HG03565 (cell line): ENCODE measurements at regions not wholly inside any gene's neighbourhood (a gene's known extent, or its start where the extent isn't known, plus 50 kb on each side); places are given as distances from the start of the nearest gene placed in this dataset.
"Not testable (repeated sequence)": the region's sequence is repeated elsewhere in the genome, so short reads cannot be mapped to it uniquely, and the experiment has no call there.

Experiments used
- ATAC-seq: cut with Tn5 transposase; IDR thresholded peaks from one replicate; pipeline ENCODE4 v1.9.1; 2021; ENCODE audit warnings: mild to moderate bottlenecking, moderate library complexity; ENCODE audit not compliant: unreplicated experiment

DNA sequence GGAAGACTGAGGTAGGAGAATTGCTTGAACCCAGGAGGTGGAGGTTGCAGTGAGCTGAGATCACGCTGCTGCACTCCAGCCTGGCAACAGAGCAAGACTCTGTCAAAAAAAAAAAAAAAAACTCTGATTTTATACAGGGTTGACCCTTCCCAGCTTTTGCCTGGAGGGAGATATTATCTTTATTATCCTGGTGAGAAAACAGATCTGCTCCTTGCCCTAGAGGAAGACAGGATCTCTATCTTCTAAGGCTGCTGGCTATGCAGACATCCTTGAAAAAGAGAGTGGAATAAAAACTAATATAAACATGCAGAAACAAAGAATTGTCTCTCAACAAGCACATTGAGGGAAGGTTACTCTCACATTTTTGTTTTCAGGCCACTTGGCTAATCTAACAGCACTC is 1503.4 kb upstream of the WWC1 start:
- no peak for ATAC-seq

DNA sequence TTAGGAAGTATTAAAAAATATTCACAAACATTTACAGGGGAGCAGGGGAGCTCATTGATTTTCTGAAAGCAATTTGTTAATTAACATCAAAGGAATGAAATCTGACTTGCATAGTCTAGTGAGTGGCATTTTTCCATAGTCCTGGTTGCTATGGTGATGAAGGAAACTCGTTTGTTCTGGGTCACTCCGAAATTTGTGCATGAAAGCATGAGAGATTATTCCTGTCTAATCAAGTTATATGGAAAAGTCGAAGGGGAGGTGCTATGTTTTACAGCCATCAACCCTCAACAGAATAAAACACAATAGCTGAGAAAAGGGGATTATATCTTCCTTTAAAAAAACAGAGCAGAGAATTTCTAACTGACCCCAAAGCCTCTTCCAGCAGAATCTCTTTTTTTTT is 1495.7 kb upstream of the WWC1 start:
- ATAC-seq: no peak

DNA sequence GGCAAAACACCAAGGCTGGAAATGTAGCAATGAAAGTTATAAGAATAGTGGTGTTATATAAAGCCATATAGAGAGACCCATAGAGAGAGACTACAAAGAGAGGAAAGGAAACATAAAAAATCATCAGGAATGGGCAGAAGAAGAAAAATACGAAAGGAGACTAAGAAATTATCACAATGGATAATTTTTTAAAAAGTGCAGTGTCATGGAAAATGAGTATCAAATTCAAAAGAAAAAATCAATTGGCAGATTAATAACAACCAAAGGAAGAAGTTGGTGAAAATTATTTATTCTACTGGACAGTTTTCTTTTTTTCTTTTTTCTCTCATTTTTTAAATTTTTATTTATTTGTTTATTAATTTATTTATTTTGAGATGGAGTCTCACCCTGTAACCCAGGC is 1488.4 kb upstream of the WWC1 start:
- ATAC-seq: no peak

GRCh38 chr5:166804223-166804622 is 1487.2 kb upstream of the WWC1 start:
- not testable (repeated sequence) for ATAC-seq

DNA sequence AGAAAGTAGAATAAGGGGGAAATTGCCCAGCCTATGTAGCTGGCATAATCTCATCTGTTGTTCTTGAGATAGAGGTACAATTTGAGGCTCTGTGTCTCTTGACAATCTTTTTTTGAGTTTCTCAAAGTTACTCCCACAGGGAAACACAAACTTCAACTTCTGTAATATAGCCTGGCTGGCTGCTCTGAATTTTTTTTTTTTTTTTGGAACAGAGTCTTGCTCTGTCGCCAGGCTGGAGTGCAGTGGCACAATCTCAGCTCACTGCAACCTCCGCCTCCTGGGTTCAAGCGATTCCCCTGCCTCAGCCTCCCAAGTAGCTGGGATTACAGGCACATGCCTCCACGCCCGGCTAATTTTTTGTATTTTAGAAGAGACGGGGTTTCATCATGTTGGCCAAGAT is 1486.8 kb upstream of the WWC1 start:
- ATAC-seq: not testable (repeated sequence)

GRCh38 chr5:166810093-166810658 is 1481.3 kb upstream of the WWC1 start:
- not testable (repeated sequence) for ATAC-seq

DNA sequence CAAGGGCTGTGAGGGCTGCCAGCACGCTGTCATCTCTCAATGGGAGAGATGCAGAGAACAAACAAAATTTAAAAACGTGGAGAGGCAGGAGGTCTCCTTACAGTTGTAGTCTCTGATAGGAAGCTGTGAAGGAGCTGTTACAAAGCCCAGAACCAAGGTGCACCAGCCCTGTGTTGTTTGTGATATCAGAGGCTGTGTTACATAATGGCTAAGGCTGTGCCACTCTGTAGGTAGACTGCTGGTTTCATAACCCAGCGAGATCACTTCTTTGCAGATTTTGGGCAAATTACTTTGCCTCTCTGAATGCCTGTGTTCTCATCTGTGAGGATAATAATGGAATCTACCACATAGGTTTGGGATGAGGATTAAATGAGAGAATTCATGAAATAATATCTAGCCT is 1480.7 kb upstream of the WWC1 start:
- no peak for ATAC-seq

DNA sequence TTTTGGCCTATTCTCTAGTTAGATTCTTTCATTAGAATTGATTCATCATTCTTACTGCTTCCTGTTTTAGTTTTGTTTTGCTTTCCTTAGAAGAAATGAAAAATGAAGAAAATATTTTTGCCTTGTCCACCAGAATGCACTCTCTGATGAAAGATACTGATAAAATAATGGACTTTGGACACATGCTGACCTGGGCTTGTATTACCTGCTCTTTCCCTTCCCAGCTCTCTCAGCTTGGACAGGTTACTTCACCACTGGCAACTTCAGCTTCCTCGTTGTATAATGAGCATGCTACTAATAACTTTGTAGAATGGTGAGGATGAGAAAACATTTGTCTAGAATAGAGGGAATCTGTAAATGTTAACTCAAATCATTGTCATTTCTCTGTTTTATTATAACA is 1468.1 kb upstream of the WWC1 start:
- no peak for ATAC-seq

- ATAC-seq: no peak
Observed at GRCh38 chr5:166834246-166834645, 1457.2 kb upstream of the WWC1 start.

DNA sequence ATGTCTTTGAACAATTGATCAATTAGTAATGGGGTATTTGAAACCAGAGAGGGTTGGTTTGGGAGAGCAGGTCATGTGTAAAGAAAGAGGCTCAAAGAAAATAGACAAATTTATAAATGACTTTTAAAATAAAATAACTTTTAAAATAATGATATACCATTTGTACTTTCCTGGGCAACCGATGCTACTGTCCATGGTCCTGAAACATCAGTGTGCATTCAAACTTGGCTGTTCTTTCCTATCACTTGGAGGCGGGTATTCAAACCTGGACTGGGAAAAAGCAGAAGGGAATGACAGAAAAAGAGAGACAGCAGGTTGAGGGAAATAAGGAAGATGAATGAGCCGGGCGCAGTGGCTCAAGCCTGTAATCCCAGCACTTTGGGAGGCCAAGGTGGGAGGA is 1446.4 kb upstream of the WWC1 start:
- ATAC-seq: no peak

GRCh38 chr5:166856791-166857190 is 1434.7 kb upstream of the WWC1 start:
- no peak for ATAC-seq

DNA sequence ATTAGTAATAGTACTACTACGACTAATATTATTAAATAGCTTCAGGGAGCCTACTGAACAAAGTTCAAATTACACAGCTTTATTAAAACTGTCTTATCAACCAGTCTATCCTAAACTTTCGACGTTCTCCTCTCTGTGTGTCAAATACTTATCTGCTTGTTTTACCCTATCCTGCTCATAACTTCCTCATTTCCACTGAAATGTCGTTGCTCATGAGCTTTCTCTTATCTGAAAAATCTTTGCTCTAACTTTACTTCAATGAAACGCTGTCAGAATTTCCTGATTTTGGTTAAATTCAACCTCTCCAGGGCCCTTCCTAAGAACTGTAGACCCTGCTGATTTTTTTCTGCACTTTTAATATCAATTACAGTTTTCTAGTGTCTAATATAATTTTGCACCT is 1431.0 kb upstream of the WWC1 start:
- no peak for ATAC-seq

DNA sequence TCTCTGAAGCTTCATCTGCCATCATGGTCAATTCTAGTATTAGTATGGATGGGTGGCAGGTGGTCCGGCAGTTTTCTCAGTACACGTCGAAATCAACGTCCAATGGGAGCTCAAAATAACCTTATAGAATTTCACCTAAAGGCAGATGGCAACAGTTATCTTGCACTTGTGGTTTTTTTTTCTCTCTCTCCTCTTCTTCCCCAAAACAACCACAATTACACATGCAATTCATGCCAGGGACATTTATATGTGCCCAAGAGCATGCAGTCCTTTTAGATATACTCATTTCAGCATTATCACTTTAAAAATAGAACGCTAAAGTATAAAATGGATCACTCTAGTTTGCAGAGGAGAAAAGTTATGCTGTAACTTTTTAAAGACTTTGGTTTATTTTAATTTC is 1428.9 kb upstream of the WWC1 start:
- ATAC-seq: no peak

DNA sequence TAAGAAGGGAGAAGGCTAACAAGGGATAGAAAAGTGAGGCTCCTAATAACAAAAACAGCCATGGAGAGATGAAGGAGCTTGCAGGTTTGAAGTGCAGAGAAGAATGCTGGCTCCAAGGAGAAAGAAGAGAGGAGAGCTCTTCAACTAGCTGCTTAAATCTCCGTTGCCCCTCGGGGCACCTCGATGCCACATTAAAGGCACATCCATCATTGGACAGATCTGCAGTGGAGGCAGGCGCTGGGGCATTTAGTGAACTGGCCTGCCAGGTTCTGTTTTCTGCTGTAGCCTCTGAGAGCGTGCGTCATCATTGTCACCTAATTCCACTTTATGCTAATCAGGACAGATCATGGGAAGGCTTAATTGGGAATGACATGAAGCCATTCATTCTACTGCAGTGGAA is 1426.2 kb upstream of the WWC1 start:
- ATAC-seq: no peak

DNA sequence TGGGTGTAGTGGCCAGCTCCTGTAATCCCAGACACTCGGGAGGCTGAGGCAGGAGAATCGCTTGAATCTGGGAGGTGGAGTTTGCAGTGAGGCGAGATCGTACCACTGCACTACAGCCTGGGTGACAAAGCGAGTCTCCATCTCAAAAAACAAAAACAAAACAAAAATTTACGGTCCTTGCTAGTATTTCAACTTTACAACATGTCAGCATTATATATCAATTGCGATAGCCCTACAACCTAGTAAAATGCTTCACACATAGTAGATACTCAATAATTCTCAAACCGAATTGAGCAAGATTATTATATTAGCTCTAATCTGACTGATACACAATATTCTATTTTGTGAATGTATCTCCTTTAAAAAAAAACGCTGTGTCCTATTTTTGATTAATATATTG is 1411.0 kb upstream of the WWC1 start:
- ATAC-seq: no peak

- ATAC-seq: no peak
Observed at GRCh38 chr5:166881802-166882201, 1409.6 kb upstream of the WWC1 start.

- no peak for ATAC-seq
Observed at GRCh38 chr5:166883016-166883415, 1408.4 kb upstream of the WWC1 start.

- no peak for ATAC-seq
Observed at GRCh38 chr5:166898166-166898565, 1393.3 kb upstream of the WWC1 start.

DNA sequence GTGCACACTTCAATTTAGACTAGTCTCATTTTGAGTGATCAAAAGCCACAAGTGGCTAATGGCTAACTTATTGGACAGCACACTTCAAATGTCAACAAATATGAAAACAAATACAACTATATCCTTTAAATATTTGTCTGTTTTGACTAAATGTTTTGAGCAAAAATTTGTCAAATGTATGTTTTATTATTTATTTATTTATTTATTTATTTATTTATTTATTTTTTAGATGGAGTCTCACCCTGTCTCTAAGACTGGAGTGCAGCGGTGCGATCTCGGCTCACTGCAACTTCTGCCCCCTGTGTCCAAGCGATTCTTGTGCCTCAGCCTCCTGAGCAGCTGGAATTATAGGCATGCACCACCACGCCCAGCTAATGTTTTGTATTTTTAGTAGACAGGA is 1392.1 kb upstream of the WWC1 start:
- no peak for ATAC-seq

DNA sequence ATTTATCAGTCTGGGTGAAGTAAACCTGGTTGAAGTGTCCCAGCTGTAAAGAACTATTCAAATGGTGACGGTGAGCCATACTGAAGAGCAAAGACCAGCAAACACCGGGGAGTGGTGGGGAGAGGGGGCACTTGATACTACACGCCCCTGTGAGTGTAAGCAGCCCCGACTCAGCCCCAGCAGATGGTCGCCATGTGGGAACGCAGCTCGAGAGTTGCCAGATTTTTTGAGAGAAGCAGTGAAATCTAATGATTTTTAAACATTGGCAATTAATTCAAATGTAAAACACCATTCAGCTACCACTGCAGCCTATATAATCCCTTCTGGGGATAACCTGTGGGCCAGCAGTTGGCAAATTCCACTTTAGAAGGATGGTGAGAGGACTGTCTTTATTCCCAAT is 1386.9 kb upstream of the WWC1 start:
- ATAC-seq: no peak

GRCh38 chr5:166906991-166907713 is 1384.3 kb upstream of the WWC1 start:
- ATAC-seq: no peak

GRCh38 chr5:166909040-166909439 is 1382.4 kb upstream of the WWC1 start:
- no peak for ATAC-seq

- ATAC-seq: no peak
Observed at GRCh38 chr5:166909926-166910325, 1381.5 kb upstream of the WWC1 start.
